DMS114 treated with DMSO at 0.1 percent for 48 hours (cell line): ENCODE measurements at regions not wholly inside any gene's neighbourhood (a gene's known extent, or its start where the extent isn't known, plus 50 kb on each side); places are given as distances from the start of the nearest gene placed in this dataset.

ENCODE experiments used
- DNase-seq: peaks from one replicate; lab custom pipeline; 2025; ENCODE audit not compliant: unreplicated experiment; lab: John Stamatoyannopoulos, UW

DNA sequence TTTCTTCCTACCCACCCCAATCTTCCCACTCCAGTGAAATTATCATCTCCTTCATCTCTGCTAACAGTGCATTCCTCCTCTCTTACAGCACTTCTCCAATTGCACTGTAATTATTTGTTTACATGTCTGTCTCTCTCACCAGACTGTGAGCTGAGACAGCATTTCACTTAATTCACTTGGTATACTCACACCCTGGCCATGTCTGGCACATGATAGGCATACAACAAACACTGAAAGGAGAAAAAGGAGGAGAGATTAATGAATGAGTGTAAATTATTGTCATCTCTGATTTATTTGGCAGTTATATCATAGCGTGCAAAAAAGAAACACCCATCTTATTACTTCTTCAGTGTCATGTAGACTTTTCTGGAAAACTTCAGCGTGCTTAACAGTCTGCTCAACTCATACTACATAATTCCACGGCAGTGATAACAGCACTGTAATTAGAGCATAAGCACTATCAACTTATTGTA lies 452.3 kb downstream of the ADAMTS20 start:
- DNase-seq, result no peak

DNA sequence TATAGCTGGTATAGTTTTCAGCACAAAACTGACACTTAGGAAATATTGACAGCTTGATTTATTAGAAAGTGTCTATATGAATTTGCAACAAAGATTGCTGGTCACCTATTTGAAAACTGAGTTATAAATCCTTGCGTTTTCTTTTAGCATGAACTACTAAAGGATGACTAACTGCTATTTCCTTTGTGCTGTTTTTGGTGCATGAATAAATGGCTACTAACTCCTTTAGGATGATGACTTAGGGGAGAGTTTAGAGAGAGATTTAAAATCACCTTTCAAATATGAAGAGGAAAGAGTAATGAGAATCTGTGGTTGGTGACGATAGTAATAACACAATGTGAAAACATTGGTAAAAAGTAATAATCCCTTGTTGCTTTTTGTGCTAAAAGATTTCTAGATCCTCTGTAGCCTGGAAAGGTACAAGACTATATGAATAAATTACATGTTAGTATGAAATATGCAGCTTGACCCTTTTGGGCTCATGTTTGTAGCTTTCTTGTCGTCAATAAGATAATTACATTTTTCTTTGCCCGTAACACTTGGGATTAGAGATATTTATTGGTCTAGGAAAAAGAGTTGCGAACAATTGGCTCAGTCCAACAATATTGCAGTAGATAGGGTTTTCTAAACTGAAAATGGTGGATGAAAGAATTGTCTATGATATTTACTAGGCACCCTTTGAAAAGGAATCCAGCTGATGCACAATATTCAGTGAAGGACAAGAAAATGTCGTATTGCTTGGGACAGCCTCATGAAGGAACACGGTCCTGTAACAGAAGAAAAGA lies 453.0 kb downstream of the ADAMTS20 start:
- no peak for DNase-seq

DNA sequence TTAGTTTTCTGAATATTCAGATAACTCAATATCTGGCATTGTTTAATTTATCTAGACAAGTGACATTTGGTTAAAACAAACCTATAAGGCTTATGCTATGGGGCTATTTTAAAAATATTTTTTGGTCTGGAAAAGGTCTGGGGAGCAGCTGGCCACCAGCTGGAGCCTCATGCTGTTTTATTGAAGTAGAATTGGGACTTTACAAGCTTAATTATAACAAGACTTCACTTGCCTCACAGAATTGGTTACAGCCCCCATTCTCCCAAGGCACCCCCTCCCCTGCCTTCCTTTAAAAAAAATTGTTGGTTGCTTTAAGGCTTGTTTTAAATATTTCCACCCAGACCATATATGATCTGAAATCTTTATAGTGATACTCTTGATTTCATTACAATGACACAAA lies 453.9 kb downstream of the ADAMTS20 start:
- no peak for DNase-seq

DNA sequence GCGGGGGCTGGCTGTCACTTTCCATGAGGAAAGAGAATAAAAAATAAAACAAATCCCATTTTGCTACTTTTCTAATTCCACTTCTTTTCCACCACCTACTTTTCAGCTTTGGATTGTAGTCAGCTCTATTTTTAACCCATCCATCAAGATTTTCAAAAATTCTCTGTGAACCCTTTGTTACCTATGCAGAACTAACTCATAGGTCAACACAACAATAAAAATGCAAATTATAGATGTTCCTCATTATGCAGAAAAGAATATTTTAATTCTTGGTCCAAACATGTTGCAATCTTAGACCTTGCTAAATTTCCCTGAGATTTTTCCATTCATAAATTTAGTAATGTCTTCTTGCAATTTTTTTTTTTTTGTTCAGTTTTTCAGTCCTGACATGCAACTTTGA lies 454.5 kb downstream of the ADAMTS20 start:
- DNase-seq, result no peak

DNA sequence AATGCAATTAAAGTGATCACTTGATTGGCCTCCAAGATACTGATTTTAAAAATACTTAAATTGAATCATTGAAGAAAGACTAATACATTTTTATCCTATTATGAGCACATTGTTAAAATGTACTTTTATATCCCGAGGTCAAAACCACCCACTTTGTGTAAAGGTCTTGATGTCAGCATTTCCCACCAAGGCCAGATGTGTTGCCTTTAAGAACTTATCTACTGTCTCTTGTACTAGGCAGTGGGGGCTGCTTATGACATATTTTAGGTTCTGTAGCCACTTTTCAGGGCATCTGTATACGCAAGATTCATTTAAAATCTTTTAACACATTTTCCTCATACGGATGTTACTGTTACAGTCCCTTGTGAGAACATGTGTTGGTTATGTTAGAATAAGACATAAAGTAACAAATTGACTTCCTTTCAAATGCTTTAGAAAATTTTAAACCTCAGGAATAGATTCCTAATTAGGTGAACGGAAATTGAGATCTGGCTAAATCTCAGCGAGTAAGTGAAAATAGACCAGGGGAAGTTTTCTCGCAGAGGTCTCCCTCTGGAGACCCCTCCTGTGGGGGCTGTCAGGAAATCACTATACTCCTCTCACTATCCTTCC lies 456.2 kb downstream of the ADAMTS20 start:
- no peak for DNase-seq

DNA sequence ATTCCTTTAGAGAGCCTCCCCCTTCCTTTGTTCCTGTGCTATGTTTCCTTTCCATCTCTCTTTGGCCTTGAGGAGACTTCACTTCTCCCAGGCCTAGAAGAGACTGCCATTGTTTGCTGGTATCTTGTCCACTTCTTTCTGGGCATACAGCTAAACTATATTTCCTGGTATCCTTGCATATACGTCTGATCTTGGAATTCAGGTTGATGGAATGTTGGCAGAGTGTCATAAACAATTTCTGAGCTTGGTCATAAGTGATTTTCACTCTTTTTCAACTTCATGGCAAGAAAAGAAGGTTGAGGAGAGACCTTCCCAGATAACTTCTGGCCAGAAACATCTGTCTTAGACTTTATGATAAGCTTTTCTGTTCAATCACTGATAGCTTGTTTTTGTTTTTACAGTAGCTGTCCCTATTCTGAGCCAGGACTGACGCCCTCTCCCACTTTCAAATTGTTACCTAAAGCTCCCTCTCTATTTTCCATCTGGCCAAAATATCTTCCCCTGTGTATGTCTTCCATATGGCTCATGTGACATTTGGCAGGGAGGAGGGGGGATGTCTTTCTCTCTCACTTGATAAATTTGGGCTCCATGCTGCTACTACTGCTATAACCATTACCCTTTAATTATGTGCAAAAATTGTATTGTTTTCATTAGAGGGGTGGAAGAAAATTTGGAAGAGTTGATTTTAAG lies 457.0 kb downstream of the ADAMTS20 start:
- no peak for DNase-seq

DNA sequence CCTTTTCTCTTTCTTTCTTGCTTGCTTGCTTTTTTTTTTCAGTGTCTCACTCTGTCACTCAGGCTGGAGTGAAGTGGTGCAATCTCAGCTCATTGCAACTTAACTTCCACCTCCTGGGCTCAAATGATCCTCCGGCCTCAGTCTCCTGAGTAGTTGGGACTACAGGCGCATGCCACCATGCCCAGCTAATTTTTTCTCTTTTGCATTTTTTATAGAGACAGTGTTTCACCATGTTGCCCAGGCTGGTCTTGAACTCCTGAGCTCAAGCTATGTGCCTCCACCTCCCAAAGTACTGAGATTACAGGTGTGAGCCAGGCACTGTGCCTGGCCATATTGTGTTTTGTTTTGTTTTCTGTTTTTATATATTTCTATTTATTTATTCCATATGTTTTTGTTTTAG lies 461.0 kb downstream of the ADAMTS20 start:
- no peak for DNase-seq

DNA sequence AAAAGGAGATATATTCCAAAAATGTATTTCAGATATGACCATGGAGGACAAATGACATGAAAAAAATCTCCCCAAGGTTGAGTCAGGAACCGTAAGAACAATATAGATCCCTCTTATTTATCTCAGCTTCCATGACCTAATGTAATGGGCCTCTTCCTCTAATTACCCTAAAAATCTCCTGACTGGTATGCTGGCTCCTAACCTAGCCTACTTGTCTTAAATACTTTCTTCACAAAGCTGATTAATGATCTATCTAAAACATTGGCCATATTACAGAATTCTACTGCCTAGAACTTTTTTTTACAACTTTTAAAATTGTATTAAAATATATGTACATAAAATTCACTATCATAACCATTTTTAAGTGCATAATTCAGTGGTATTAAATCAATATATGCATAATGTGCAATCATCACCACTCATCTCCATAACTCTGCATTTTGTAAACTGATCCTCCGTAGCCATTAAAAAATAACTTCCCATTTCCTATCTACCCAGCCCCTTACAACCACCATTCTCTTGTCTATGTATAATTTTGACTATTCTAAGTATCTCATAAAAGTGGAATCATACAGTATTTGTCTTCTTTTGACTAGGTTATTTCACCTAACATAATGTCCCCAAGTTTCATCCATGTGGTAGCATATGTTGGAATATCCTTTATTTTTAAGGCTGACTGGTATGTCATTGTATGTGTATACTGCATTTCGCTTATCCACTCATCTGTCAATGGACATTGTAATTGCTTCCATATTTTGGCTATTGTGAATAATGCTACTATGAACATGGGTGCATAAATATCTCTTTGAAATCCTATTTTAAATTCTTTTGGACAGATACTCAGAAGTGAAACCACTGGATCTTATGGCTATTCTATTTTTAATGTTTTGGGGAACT lies 464.6 kb downstream of the ADAMTS20 start:
- DNase-seq, result no peak

DNA sequence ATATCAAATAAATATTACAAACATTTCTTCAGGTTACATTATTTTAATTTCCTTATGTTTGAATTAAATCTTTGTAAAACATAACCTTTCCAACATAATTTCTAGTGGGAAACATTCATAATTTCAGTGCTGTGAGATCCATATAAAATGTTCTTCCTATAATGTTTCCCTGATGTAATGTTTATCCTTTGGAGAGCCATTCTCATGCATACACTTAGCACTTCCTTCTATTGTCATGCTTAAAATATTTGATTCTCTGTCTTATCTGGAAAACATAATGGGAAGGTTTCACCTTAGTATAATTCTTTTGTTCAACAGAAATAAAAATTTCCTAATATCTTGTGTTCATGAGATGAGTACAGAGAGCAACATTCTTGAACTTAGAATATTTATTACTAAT lies 472.5 kb downstream of the ADAMTS20 start:
- DNase-seq, result no peak

DNA sequence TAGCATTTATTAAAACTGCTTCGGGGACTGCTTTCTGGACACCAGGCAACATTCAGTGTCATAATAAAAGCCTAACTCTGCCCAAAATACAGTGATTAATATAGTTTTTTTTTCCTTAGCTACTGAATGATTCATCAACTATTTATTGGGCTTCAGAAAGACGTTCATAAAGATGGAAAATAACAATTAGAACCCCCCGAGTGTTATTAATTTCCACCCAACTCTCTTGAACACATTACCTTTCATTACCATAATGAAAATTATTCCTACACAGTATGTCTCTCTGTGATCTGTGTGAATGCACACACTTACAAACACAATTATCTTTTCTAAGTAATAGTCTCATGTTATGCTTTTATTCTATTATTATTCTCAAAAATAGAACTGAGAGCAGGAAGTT lies 473.0 kb downstream of the ADAMTS20 start:
- DNase-seq, result no peak

DNA sequence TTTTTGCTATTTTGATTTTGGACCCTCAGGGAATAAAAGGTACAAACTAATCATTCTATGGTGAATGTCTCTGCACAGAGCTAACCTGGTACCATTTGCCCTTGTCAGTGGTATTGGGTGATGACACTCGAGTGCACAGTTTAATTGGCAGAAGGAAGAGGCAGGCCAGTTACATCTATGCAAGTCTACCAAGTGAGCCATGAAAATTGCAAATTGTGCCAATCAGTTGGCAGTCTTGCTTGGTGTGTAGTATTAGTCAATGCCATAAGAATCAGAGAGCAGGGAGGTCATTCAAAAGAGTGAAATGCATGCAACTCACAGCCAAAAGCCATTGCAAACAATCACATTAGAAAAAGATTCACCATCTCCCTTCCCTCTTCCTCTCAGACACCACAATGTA lies 479.6 kb downstream of the ADAMTS20 start:
- DNase-seq, result no peak

DNA sequence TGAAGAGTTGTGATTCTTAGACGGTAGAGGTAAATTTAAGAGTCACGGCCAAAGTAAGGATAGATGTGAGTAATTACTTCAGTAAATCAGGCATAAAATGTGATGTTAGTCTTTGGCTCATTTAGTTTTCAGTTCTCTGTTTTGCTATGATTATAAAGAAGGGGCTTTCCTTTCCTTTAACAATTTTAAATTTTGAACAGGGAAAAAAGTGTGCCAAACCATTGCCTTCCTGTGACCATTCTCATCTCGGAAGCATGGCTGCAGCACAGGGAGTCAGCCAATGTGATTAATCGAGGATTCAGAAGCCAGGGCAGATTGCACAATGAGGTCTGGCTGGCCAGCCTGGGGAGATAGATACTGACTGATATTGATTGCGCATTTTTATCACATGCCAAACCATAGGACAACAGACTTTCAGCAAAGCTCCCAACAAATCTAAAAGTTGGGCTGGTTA lies 480.2 kb upstream of the PRICKLE1 start:
- DNase-seq, result no peak

DNA sequence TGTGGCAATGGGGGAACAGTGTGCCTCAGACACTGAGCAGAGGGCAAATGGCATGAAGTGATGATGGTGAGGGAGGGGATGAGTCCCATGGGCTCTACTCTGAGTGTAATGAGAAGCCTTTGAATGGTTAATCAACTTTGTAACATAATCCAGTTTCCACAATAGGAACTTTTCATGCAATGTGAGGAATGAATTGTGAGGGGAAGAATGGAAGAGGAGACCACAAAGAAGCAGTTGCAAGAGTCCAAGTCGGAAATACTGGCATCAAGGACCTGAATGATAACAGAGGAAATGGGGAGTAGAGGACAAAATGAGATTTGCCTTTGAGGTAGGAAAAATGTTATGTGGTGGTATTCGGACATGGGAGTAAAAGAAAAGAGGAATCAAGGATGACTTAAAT lies 476.9 kb upstream of the PRICKLE1 start:
- no peak for DNase-seq

DNA sequence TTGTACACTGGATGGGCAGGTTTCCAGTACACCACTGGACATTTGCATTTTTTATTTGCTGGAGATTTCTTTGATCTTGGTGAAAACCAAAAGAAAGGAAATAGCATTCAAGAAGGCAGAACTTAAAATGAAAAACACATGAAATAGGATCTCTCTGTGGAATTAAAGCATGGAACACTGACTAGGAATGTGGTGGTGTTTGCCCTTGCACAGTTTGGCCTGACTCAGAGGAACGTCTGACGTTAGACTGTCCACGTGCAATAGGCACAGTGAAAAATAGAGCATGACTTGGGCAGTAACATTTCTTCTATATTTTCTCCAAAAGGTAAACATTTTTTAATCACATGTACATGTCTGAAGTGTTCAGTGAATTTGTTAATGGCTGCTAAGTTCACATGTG lies 474.1 kb upstream of the PRICKLE1 start:
- no peak for DNase-seq

DNA sequence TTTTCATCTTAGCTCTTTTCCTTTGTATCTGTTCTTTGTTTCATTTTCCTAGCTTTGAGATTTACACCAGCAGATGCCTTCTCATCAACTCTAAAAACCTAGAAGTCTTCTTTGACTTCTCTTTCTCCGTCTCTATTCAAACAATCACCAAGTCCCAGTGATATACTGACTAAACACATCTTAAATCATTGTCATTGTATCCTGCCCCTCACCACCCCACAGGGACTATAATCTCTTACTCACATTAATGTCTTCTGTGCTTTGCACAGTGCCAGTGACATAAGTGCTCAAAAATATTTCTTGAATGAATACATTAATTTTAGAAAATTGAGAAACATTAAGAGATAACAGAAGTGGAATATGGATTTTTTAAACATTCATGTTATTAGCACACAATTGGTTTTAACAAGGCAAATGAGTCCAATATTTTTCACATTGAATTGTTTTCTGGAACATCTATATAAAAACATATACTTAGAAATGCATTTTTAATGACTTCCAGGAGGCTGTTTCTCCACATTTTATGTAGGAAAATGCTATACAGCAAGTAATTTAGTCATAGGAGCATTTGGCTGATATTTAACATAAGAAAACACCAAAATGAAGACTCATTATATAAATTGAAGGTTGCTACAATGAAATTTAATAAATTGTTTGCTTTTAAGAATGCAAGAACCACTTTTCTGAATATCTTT lies 472.8 kb upstream of the PRICKLE1 start:
- no peak for DNase-seq

DNA sequence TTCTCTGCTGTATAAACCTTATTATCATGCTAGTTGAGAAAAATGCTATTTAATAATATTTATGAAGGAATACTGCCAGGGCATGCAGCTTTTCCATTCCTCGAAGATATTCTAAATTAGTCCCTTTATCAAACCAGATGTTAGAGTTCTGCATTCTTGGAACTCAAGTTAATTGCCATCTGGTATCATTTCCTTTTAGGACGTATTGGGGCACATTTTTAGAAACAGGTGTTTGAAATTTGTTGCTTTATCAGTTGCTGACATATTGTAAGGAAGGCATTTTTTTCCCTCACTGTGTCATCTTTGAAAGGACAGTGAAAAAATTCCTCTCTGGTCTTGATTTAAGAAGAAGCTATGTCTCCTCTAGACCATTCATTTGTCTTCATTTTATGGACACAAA lies 471.2 kb upstream of the PRICKLE1 start:
- no peak for DNase-seq

DNA sequence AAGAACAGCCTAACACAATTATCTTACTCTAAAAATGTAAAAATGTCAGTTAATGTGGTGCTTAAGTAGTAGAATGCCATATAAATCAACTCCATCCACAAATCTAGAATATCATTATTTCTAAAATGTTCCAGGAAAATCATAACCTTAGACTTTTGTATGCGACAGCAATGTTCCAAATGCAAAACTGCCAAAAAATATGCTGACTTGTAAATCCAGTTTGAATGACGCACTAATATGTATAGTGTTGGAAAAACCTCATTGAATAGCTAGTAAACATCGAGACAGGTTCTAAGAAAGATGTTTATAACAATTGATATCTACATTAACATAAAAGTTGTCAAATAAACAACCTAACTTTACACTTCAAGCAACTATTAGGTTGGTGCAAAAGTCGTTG lies 469.1 kb upstream of the PRICKLE1 start:
- DNase-seq, result no peak

DNA sequence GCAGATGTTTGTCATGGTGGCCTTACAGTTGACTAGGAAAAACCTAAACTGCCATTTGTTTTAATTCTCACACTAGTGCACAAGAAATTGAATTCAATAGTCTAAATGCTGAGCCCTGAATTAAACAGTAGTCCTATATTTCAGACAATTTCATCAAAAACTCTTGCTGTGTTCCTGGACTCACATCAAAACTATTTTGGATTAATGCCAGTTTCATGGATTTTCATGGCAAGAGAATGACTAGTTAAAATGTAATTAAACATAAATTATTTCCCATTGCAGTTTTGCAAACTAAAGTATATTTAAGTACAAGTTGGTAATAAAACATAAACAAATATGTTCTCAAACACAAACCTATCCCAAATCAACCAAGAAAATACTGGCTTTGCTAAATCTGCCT lies 468.0 kb upstream of the PRICKLE1 start:
- no peak for DNase-seq

DNA sequence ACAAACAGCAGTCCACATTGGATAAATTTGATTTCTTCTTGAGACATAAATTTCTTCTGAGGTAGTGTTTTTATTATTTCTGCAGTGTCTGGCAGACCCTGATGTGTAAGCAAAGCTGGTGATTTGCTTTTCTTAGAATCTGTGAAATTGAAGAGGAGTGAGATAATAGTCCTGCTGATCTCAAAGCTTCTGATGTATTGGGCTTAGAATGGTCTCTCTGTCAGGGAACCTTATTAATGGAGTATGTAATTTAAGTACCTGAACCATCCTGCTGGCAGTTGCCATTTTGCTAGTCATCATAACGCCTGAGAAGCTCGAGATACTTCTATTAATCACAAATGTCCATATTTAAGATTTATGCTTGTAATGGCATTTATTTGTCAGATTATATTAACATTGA lies 464.5 kb upstream of the PRICKLE1 start:
- DNase-seq, result no peak

DNA sequence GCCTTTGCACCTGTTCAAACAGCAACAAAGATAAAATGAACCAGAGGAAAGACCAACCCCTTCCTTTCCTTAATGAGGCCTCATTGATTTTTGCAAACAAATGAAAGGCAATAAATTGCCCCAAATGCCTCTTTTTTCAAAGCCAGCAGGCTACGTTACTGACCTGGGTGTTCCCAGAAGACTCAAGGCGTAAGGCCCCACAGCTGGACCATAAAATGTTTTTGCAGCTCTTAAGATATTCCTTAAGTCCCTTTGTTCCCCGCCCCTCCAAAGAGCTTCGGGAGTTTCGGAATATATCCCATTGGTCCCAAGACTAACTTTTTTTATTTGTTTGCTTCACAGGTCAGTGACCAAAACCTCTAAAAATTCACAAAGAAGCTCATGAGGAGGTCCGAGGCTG lies 462.9 kb upstream of the PRICKLE1 start:
- no peak for DNase-seq

DNA sequence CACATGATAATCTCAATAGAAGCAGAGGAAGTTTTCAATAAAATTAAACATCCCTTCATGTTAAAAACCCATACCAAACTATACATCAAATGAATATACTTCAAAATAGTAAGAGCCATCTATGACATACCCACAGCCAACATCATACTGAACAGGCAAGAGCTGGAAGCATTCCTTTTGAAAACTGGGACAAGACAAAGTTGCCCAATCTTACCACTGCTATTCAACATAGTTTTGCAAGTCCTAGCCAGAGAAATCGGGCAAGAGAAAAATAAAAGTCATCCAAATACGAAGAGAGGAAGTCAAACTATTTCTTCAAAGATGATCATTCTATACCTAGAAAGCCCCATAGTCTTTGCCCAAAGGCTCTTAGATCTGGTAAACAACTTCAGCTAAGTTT lies 454.7 kb upstream of the PRICKLE1 start:
- no peak for DNase-seq
